HG02973 (cell line): ENCODE measurements at regions not wholly inside any gene's neighbourhood (a gene's known extent, or its start where the extent isn't known, plus 50 kb on each side); places are given as distances from the start of the nearest gene placed in this dataset.
"Not testable (repeated sequence)": the region's sequence is repeated elsewhere in the genome, so short reads cannot be mapped to it uniquely, and the experiment has no call there.

ENCODE experiments used
- ATAC-seq: cut with Tn5 transposase; IDR thresholded peaks from one replicate; pipeline ENCODE4 v1.9.1; 2021; ENCODE audit warnings: moderate library complexity; ENCODE audit not compliant: unreplicated experiment

DNA sequence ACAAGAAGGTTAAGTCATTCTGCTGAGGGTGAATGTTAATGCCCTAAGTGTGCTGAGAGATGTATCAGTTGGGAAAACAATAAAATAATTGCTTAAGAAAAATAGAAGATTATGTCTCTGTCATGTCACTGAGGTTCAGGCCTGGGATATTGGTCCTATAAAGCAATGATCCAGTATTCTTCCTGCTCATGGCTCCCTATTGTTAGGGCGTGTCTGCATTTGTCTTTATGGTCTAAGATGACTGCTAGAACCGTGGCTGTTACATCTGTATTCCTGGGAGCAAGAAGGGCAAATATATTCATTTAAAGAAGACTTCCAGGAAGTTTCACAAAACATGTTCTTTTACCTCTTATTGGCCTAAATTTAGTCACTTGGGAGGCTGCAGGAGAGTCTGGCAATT, 125.0 kb downstream of the KCNE4 start:
- no peak for ATAC-seq

DNA sequence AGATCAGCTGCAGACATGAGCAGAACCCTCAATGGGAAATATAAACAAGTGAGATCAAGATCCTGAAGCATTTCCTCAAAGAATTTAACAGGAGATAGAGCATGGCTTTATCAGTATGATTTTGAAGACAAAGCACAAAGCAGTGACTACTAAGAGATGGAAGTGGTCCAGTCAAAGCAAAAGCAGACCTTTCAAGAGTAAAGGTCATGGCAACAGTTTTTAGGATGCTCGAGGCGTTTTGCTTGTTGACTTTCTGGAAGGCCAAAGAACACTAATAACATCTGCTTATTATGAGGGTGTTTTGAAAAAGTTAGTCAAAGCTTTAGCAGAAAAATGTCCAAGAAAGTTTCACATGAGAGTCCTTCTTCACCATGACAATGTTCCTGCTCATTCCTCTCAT, 128.5 kb downstream of the KCNE4 start:
- ATAC-seq: no peak

DNA sequence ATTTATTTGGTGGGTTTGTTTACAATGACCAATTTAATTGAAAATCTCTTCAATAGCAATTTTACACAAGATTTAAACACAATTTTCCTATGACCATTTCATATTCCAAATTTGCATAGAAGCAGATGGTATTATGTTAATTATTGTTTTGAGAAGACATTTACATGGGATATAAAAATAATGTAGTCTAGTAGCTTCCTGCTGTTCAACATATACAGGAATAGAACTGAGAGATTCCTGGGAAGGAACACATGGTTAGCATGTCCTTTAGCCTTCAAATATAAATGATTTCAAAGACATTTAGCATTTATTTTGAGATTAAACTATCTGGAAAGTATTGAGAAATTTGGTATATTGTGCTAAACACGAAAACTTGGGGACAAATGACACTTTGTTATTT, 129.6 kb downstream of the KCNE4 start:
- no peak for ATAC-seq

DNA sequence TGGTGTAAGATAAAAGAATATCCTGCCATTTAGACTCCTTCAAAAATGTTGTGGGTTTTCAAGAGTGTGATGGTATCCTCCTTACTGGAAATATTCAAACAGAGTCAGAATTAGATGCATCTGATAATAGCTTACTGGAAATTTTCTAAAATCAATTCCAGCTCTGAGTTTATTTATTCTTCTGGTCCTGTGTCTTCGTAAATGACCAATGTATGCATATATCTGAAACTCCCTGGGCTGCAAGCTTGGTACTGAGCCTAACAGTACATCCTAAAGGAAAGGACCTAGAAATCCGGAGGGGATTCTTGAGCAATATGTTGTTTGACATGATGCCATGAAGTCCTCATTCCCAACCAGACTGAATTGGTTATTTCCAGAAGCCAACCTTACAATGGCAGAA, 130.4 kb downstream of the KCNE4 start:
- no peak for ATAC-seq

DNA sequence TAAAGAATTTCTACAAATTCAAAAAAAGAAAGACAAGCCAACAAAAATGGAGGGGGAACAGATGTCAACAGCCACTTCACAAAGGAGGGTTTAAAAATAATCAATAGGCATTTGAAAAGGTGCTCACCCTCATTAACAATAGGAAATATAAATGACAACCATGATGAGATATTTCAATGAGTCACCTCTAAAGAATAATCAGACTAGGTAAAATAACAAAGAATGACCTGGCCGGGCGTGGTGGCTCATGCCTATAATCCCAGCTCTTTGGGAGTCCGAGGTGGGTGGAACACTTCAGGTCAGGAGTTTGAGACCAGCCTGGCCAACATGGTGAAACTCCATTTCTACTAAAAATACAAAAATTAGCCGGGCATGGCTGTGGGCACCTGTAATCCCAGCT, 133.6 kb downstream of the KCNE4 start:
- no peak for ATAC-seq

DNA sequence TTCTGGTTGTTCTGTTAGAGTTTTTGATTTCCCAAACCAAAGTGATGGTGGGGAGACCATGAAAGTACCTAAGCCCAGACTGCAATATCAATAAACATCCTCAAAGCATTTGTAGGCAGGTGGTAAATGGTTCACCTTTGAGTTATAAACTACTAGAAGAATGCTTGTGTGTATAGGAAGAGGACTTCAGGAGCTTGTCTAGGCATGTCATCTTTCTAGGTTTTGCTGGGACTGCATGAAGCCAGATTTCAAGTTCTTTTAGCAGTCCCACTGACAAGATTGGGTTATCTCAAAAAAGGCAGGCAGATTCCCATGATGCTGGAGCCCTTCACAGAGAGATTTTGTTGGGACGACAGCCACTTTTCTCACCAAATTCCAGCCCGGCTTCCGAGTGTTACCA, 135.3 kb downstream of the KCNE4 start:
- ATAC-seq: no peak

DNA sequence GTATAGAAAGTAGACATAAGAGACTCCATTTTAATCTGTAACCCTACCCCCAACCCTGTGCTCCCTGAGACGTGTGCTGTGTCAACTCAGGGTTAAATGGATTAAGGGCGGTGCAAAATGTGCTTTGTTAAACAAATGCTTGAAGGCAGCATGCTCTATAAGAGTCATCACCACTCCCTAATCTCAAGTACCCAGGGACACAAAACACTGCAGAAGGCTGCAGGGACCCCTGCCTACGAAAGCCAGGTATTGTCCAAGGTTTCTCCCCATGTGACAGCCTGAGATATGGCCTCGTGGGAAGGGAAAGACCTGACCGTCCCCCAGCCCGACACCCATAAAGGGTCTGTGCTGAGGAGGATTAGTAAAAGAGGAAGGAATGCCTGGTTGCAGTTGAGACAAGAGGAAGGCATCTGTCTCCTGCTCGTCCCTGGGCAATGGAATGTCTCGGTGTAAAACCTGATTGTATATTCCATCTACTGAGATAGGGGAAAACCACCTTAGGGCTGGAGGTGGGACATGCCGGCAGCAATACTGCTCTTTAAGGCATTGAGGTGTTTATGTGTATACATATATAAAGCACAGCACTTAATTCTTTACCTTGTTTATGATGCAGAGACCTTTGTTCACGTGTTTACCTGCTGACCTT, 138.7 kb downstream of the KCNE4 start:
- not testable (repeated sequence) for ATAC-seq

DNA sequence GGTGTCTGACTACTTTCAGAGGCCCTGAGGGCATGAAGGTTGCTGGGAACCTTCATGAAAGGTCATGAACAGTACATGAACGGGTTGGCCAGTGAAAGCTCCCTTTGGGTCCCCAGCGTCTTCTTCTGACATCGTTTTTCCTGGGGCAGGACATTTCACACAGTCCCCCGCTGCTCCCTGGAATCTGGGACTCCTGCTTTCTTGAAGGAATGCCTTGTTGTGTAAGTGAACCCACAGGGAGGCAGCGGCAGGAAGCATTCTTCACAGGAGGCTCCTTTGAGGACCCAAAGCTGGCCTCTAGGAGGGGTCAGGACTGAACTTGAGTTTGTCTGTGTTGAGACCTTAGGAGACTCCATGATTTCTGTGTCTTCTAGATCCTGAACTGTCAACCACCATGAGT, 144.3 kb downstream of the KCNE4 start:
- ATAC-seq: no peak

DNA sequence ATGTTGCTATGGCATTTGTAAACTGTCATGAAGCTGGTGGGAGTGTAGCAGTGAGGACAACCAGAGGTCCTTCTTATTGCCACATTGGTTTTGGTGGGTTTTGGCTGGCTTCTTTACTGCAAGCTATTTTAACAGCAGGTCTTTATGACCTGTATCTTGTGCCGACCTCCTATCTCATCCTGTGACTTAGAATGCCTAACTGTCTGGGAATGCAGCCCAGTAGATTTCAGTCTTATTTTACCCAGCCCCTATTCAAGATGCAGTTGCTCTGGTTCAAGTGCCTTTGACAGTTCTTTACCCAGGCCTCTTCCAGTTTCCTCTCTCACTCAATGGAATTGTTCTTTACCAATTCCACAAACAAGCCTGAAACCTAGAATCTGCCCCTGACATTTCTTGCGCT, 145.1 kb downstream of the KCNE4 start:
- no peak for ATAC-seq

DNA sequence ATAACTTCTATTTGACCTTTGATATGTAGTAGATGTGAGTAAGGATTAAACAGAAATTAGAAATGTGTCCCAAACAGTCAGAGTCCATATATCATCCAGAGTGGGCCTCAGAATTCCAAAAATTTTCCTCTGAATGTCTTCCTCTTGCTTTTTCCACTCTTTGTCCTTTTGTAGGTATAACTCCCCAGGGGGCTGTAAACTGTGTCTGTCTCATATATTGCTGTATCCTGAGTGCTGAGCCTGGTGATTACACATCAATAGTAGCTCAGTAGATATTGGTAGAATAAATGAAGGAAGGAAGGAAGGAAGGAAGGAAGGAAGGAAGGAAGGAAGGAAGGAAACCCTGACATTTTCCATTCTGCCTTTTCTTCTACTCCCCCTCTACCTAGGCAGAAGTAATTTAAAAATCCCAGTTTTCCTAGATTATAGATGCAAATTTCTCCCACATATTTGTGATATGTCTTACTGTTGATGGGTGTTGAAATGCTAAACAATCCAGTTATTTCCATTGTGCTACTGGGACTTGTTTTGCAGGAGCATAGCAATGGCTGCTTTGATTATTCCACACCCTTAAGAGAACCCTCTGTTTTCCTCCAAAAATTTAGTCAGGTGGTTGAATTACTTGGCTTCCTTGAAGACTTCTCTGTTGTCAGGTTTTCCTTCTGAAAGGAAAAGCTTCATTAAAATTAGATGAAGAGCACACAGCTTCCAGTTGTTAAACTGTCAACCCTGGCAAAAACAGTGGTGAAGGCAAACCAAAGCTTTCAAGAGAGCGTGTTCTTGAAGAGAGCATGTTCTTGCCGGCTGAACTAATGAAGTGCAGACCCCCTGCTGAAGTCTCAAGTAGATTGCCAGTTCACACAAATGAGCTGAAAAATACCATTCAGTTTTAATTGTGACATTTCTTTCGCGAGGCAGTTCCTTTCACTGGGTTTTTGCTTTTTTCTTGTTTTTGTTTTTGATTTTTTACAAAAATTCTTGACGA, 147.8 kb downstream of the KCNE4 start:
- no peak for ATAC-seq

DNA sequence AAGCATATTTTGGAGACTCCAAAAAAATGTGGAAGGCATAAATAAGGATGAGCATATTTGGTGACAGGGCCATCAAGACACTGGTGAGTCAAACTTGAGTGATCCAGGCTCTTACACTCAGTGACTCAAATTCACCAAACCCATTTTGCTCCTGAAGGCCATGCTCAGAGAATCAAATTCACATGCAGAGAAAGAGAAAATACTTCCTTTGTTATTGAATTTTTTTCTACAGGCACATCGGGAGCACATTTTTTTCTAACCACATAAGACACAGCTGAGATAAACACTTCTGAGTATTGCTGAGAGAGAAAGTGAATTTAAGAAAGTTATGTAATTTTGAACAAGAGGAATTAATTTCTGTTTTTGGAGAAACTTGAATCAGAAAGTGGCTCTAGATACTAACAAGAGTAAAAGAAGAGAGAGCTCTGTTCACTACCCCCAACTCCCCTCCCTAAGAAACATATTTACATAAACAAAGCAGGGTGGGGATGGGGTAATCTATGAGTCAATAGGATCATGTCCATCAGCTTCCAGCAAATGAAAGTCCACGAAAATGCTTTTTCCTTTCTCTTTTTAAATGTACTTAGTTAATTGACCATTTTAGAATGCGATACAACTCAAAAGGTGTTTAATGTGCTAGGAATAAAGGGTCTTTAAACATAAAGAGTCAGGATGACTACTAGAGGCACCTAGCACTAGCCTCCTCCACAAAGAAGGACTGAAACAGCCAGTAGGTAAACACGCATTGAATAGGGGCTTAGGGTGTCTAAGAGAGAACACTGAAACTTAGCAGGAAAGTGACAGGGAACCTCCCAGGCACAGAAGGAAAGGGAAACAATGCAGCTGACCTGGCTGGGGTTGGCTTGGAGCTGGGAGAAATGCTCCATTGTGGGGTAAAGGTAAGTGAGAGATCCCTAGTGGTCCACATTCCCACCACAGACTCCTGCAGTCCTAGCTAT, 152.3 kb downstream of the KCNE4 start:
- no peak for ATAC-seq

DNA sequence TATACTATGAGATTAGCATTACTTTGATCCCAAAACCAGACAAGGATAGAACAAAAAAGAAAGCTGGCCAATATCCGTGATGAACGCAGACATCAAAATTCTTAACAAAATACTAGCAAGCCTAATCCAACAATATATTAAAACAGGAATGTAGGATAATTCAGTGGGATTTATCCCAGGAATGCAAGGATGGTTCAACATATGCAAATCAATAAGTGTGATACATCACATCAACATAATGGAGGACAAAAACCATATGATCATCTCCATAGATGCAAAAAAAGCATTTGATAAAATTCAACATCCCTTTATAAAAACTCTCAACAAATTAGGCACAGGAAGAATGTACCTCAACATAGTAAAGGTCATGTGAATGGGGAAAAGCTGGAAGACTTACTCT, 158.5 kb downstream of the KCNE4 start:
- no peak for ATAC-seq

DNA sequence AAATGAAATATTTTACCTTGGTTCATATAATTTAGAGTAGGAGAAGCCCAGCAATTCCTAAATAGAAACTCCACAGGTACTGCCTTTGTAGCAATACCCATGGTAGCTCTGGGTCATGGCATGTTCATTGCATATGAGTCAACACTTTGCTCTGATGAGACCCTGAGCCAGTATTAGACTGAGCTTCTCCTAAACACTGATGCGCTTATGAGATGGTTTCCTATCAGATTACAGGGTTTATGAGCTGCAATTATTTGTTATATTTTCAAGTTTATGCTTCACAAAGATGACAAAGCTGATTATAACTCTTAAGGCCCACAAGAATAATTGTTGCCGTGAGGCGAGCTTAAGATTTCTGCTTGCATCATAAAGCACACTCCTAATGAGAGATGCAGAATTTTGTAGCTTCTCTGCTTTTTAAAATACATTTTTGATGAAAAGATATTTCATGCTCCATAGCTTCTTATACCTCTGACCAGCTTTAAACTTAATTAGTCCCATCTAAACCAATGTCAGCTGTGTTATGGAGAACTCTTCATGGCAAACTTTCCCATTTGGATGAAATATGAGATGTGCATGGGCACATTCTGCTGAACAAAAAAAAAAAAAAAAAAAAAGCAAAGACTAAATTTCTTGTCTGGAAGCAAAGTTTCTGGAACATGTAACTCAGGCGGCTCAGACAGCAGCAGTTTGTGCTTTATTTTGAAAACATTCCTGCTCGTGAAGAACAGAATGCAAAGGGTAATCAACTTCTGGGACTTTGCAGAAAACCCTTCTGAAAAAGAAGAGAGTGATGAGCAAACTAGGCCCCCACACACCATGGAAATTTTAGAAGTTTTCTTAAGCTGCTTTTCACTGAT, 162.6 kb downstream of the KCNE4 start:
- ATAC-seq: no peak

DNA sequence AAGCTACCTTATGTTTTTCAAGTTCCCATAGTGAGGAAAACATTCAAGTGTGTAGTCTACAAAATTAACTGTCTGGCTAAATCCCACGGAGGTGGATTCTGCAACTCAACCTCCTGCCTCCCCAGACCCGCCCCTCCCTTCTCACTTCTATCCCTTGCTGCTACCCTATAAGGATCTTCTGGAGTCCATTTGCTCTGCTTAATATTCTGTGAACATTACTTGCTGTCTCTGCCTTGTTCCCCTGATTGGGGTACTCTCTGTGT, 163.2 kb downstream of the KCNE4 start:
- no peak for ATAC-seq

DNA sequence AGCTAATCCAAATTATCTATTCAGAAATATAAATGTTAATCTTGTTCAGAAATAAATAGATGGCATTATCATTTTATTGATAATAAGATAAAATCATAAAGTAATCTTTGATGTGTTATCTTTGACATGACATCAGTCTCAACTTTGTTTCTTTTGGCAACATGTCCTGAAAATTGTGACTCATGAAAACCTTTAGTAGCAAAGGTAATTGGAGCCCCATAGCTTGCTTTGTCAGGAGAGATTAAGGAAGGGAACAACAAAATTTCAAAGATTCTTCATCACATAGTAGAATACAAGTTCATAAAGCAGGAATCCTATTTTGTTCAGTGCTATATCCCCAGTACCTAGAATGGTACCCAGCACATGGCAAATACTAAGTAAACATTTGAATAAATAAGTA, 165.4 kb downstream of the KCNE4 start:
- no peak for ATAC-seq

DNA sequence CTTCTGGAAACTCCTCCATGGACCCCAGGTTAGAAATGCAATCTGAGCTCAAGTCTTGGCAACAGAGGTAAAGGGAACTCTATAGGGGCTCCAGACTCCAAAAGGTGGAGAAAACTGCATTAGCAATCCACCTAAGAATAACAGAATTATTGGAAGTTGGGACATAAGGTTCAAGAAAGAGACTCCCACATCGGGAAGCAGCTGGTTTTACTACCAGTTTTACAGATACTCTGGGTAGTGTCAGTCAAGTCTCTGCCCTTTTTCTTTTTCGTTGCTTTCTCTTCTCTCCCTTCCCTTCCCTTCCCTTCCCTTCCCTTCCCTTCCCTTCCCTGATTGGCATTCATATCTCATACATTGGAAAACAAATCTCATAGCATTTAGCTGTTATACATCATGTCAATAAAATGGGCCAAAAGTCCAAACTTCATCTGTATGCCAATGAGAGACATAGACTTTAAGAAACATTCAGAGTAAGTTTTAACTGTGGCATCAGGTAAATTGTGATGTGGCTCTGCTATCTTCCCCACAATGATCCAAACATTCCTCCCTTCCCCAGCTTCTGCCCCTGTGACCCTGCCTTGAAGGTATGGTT, 166.7 kb downstream of the KCNE4 start:
- ATAC-seq: no peak

DNA sequence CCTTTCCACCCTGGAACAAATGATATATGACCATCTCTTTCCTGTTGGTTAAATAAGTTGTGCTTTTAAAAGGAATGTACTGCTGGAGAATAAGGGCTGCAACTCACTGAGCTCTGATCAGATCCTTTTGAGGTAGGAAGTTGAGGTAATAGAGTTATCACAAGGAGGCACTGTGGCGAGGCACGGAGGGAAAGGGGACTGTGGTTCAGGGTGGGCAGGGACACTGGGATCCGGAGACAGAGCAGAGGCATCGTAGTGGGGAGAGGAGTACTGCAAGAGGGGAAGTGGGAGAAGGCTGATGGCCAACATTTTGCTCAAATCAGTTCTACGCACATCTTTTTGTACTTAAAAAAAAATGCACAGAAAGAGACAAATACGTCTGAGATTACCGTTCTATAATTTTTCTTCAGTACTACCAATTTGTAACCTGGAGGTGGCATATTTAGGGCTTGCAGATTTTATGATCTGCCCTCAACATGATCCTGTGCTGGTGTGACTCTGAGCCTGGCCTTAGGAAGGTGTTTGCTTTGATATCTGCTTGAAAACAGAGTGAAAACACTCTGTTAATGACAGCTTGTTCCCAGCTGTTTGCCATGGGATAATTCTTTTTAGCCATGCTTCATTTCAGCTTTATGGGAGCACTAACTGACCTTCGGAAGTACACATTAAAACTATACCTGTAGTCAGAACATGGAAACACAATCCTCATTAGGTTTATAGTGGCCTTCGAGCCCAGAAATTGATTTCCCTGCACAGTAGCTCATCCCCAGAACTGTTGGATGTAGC, 168.1 kb downstream of the KCNE4 start:
- no peak for ATAC-seq

DNA sequence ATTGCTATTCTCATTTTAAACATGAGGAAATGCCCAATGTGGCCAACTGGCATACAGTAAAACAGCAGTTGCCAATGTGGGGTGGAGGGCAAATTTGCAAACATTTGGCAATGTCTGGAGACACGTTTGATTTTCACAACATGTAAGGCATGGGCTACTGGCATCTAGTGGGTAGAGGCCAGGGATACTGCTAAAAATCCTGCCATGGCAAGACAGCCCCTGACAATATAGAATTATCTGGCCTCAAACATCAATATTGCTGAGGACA, 168.6 kb downstream of the KCNE4 start:
- ATAC-seq: no peak

DNA sequence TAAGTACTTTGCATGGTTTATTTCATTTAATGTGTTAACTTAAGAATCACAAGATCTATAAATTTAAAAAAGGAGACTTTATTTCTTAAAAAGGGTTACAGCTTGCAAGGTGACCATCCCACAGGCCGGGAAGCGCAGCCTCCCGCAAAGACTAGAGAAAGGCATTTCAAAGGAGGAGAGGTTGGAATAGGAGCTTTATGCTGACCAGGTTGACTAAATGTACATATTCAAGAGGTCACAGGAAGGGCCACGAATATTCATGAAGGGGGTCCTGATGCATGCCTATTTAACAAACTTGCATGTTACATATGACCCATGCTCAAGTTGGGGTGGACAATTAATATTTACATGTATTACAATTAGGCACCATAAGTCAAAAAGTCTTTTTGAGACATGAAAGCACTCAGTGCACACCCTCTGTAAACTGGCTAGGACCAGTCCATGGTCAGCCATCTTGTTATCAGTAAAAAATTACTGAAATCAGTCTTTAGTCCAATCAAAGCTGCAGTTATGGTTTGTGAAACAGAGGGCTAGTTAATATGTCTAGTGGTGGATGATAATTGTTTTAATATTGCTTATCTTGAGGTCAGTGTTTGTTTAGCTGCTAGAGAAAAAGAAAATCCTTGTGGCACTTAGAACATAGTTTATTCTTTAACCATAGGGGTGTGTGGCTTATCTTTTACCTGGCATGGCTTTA, 169.3 kb downstream of the KCNE4 start:
- ATAC-seq: no peak
